Stimulated activated naive CD4-positive, alpha-beta T cell (primary cell): ENCODE measurements at regions not wholly inside any gene's neighbourhood (a gene's known extent, or its start where the extent isn't known, plus 50 kb on each side); places are given as distances from the start of the nearest gene placed in this dataset.

ENCODE experiments used
- DNase-seq, 6 experiments: peaks; one replicate each; lab custom pipeline; 2025; lab: John Stamatoyannopoulos, UW

- no peak for DNase-seq
Observed at GRCh38 chr10:4022473-4022872, 237.5 kb upstream of the KLF6 start.

- DNase-seq, result no peak
Observed at GRCh38 chr10:4020631-4021030, 235.6 kb upstream of the KLF6 start.

GRCh38 chr10:4018054-4018511, 233.1 kb upstream of the KLF6 start:
- DNase-seq, result no peak

GRCh38 chr10:4017336-4017735, 232.3 kb upstream of the KLF6 start:
- DNase-seq, result no peak

- DNase-seq, result no peak
Observed at GRCh38 chr10:4016214-4016740, 231.3 kb upstream of the KLF6 start.

GRCh38 chr10:4013651-4014121, 228.7 kb upstream of the KLF6 start:
- no peak for DNase-seq

- no peak for DNase-seq
Observed at GRCh38 chr10:4012848-4013247, 227.8 kb upstream of the KLF6 start.

- DNase-seq, result no peak
Observed at GRCh38 chr10:4011136-4011812, 226.3 kb upstream of the KLF6 start.

GRCh38 chr10:4008676-4009382, 223.8 kb upstream of the KLF6 start:
- DNase-seq, result no peak

GRCh38 chr10:4007771-4008170, 222.8 kb upstream of the KLF6 start:
- DNase-seq, result no peak

GRCh38 chr10:4006858-4007257, 221.8 kb upstream of the KLF6 start:
- no peak for DNase-seq

GRCh38 chr10:4006051-4006450, 221.0 kb upstream of the KLF6 start:
- no peak for DNase-seq

GRCh38 chr10:4004990-4005389, 220.0 kb upstream of the KLF6 start:
- no peak for DNase-seq

GRCh38 chr10:4004144-4004543, 219.1 kb upstream of the KLF6 start:
- DNase-seq, result no peak

GRCh38 chr10:4003348-4003973, 218.5 kb upstream of the KLF6 start:
- DNase-seq, result no peak

- no peak for DNase-seq
Observed at GRCh38 chr10:4001811-4002210, 216.8 kb upstream of the KLF6 start.

GRCh38 chr10:3999642-4000041, 214.6 kb upstream of the KLF6 start:
- DNase-seq, result no peak

- DNase-seq, result no peak
Observed at GRCh38 chr10:3996697-3997096, 211.7 kb upstream of the KLF6 start.

- DNase-seq, result no peak
Observed at GRCh38 chr10:3995302-3996210, 210.5 kb upstream of the KLF6 start.

GRCh38 chr10:3992382-3993178, 207.6 kb upstream of the KLF6 start:
- DNase-seq, result no peak

- no peak for DNase-seq
Observed at GRCh38 chr10:3990307-3990706, 205.3 kb upstream of the KLF6 start.
